ENCODE measurements at regions not wholly inside any gene's neighbourhood (a gene's known extent, or its start where the extent isn't known, plus 50 kb on each side); places are given as distances from the start of the nearest gene placed in this dataset.

- TF ChIP-seq POLR2AphosphoS5 (IDR thresholded peaks at IDR 0.05; ENCODE audit: low read depth, low read length), result no peak
- TF ChIP-seq POLR2A (IDR thresholded peaks at IDR 0.05; ENCODE audit: low read depth, low read length), result no peak
Observed at GRCh38 chr5:77871946-77872345, 95.8 kb upstream of the TBCA start.

All from GM12892 (cell line).